ENCODE measurements at regions not wholly inside any gene's neighbourhood (a gene's known extent, or its start where the extent isn't known, plus 50 kb on each side); places are given as distances from the start of the nearest gene placed in this dataset.
A peak's percentile ranks its signal among the peaks of the same experiment; 100 is the strongest.
"Not testable (repeated sequence)": the region's sequence is repeated elsewhere in the genome, so short reads cannot be mapped to it uniquely, and the experiment has no call there.

GRCh38 chr6:167208819-167209576 lies 51.2 kb upstream of the GPR31 start:
- peaks cover 8% of the 10 kb centered on the region for H3K4me1 Mint-ChIP-seq
- no peak overlapping the region for H3K4me3 Mint-ChIP-seq
- H3K9me3 Mint-ChIP-seq: no peaks in the 10 kb centered on the region
- DNase-seq (ENCODE audit: low spot score in 2 of 2) (no peak), ATAC-seq (no peak)
- H3K27ac Mint-ChIP-seq: no peak overlapping the region
- no peaks in the 10 kb centered on the region for H3K36me3 Mint-ChIP-seq

GRCh38 chr6:167209577-167209975 lies 51.8 kb upstream of the GPR31 start:
- H3K4me1 Mint-ChIP-seq: peaks cover 8% of the 10 kb centered on the region
- H3K9me3 Mint-ChIP-seq: no peaks in the 10 kb centered on the region
- DNase-seq (ENCODE audit: low spot score in 2 of 2): no peak
- no peak overlapping the region for H3K27ac Mint-ChIP-seq
- no peaks in the 10 kb centered on the region for H3K36me3 Mint-ChIP-seq
- no peak overlapping the region for H3K4me3 Mint-ChIP-seq
- ATAC-seq: no peak

- no peaks in the 10 kb centered on the region for H3K9me3 Mint-ChIP-seq
- H3K36me3 Mint-ChIP-seq: no peaks in the 10 kb centered on the region
- no peak for ATAC-seq
- H3K27ac Mint-ChIP-seq: no peak overlapping the region
- no peak for DNase-seq (ENCODE audit: low spot score in 2 of 2)
- H3K4me1 Mint-ChIP-seq: peaks cover 8% of the 10 kb centered on the region
- H3K4me3 Mint-ChIP-seq: no peak overlapping the region
Measured at GRCh38 chr6:167210375-167211294, 52.9 kb upstream of the GPR31 start.

GRCh38 chr6:167211295-167211648 lies 53.5 kb upstream of the GPR31 start:
- H3K27ac Mint-ChIP-seq: no peak overlapping the region
- peaks cover 8% of the 10 kb centered on the region for H3K4me1 Mint-ChIP-seq
- no peaks in the 10 kb centered on the region for H3K36me3 Mint-ChIP-seq
- ATAC-seq: no peak
- H3K9me3 Mint-ChIP-seq: no peaks in the 10 kb centered on the region
- no peak overlapping the region for H3K4me3 Mint-ChIP-seq
- no peak for DNase-seq (ENCODE audit: low spot score in 2 of 2)

- Mint-ChIP-seq H3K27ac (no peak overlapping the region), H3K9me3 (no peaks in the 10 kb centered on the region), H3K4me3 (no peak overlapping the region), H3K4me1 (peaks cover 8% of the 10 kb centered on the region), H3K36me3 (no peaks in the 10 kb centered on the region)
- DNase-seq (ENCODE audit: low spot score in 2 of 2) (no peak), ATAC-seq (peak; percentile 5)
Measured at GRCh38 chr6:167211881-167212712, 54.3 kb upstream of the GPR31 start.

- DNase-seq (ENCODE audit: low spot score in 2 of 2) (no peak), ATAC-seq (peak; percentile 80)
- H3K27ac Mint-ChIP-seq: no peak overlapping the region
- peaks cover 8% of the 10 kb centered on the region for H3K4me1 Mint-ChIP-seq
- H3K9me3 Mint-ChIP-seq: no peaks in the 10 kb centered on the region
- H3K36me3 Mint-ChIP-seq: no peaks in the 10 kb centered on the region
- H3K4me3 Mint-ChIP-seq: no peak overlapping the region
Measured at GRCh38 chr6:167212713-167213005, 54.9 kb upstream of the GPR31 start.

- no peak for ATAC-seq
- DNase-seq (ENCODE audit: low spot score in 2 of 2): no peak
- peaks cover 8% of the 10 kb centered on the region for H3K4me1 Mint-ChIP-seq
- no peaks in the 10 kb centered on the region for H3K36me3 Mint-ChIP-seq
- no peak overlapping the region for H3K4me3 Mint-ChIP-seq
- H3K9me3 Mint-ChIP-seq: no peaks in the 10 kb centered on the region
- no peak overlapping the region for H3K27ac Mint-ChIP-seq
Measured at GRCh38 chr6:167214206-167214605, 56.4 kb upstream of the GPR31 start.

- not testable (repeated sequence) for H3K4me3 Mint-ChIP-seq; DNase-seq (ENCODE audit: low spot score in 2 of 2); H3K9me3 Mint-ChIP-seq; ATAC-seq; H3K27ac Mint-ChIP-seq; H3K4me1 Mint-ChIP-seq; H3K36me3 Mint-ChIP-seq
Measured at GRCh38 chr6:167215429-167216250, 57.9 kb upstream of the GPR31 start.

GRCh38 chr6:167216390-167217050 lies 58.7 kb upstream of the GPR31 start:
- H3K4me3 Mint-ChIP-seq: not testable (repeated sequence)

GRCh38 chr6:167217073-167217472 lies 59.3 kb upstream of the GPR31 start:
- not testable (repeated sequence) for H3K9me3 Mint-ChIP-seq; DNase-seq (ENCODE audit: low spot score in 2 of 2); H3K36me3 Mint-ChIP-seq; ATAC-seq; H3K4me3 Mint-ChIP-seq; H3K4me1 Mint-ChIP-seq; H3K27ac Mint-ChIP-seq

More at GRCh38 chr6:167216390-167217050, 58.7 kb upstream of the GPR31 start:
- DNase-seq (ENCODE audit: low spot score in 2 of 2); H3K36me3 Mint-ChIP-seq; H3K4me1 Mint-ChIP-seq; ATAC-seq; H3K27ac Mint-ChIP-seq; H3K9me3 Mint-ChIP-seq: not testable (repeated sequence)

- H3K9me3 Mint-ChIP-seq; DNase-seq (ENCODE audit: low spot score in 2 of 2); H3K36me3 Mint-ChIP-seq; H3K27ac Mint-ChIP-seq; H3K4me3 Mint-ChIP-seq; H3K4me1 Mint-ChIP-seq: not testable (repeated sequence)
- peak; percentile 80 for ATAC-seq
Measured at GRCh38 chr6:167217951-167218759, 60.4 kb upstream of the GPR31 start.

GRCh38 chr6:167219079-167219478 lies 61.3 kb upstream of the GPR31 start:
- not testable (repeated sequence) for H3K4me3 Mint-ChIP-seq; H3K27ac Mint-ChIP-seq; H3K9me3 Mint-ChIP-seq; H3K4me1 Mint-ChIP-seq; ATAC-seq; H3K36me3 Mint-ChIP-seq; DNase-seq (ENCODE audit: low spot score in 2 of 2)

- ATAC-seq: no peak
- H3K27ac Mint-ChIP-seq: no peak overlapping the region
- H3K36me3 Mint-ChIP-seq: no peaks in the 10 kb centered on the region
- no peak for DNase-seq (ENCODE audit: low spot score in 2 of 2)
- no peaks in the 10 kb centered on the region for H3K9me3 Mint-ChIP-seq
- H3K4me1 Mint-ChIP-seq: no peaks in the 10 kb centered on the region
- H3K4me3 Mint-ChIP-seq: no peak overlapping the region
Measured at GRCh38 chr6:167219967-167220512, 62.3 kb upstream of the GPR31 start.

All from stimulated activated effector memory CD8-positive, alpha-beta T cell treated with anti-CD3 and anti-CD28 coated beads, Interleukin-12 subunit alpha, Interleukin-12 subunit beta, amount 100 ng/mL, for 72 hours (primary cell).